GM12878 (cell line): ENCODE measurements at regions not wholly inside any gene's neighbourhood (a gene's known extent, or its start where the extent isn't known, plus 50 kb on each side); places are given as distances from the start of the nearest gene placed in this dataset.

Source experiments
- ATAC-seq: fragments of 200-7000 bp; cut with Tn5 transposase; 3 replicates; pipeline ENCODE4 v1.9.1; 2020; ENCODE audit warnings: mild to moderate bottlenecking, moderate library complexity
- BruUV-seq: library from RNA; stranded (reverse); fragments of 400-500 nt; replicated peaks from 2 replicates; lab custom pipeline; 2021; lab: Mats Ljungman, UMichigan
- CTCF ChIA-PET: fragments of 300-600 bp; sonication (Branson Sonifier 250); formaldehyde crosslinking; extraction: SDS; loops from one replicate; lab custom pipeline; 2021; ENCODE audit warnings: inconsistent platforms; lab: Yijun Ruan, JAX
- POLR2A ChIA-PET: fragments of 350-600 bp; formaldehyde crosslinking; extraction: SDS; loops from one replicate; lab custom pipeline; 2021; ENCODE audit warnings: inconsistent platforms; lab: Charles Lee
- RAD21 ChIA-PET: fragments of 300-600 bp; sonication (Branson Sonifier 250); formaldehyde crosslinking; loops from one replicate; lab custom pipeline; 2023; ENCODE audit warnings: antibody characterized with exemption; ENCODE audit not compliant: unreplicated experiment; lab: Charles Lee
- SMC1A ChIA-PET: fragments of 300-600 bp; sonication (Branson Sonifier 250); formaldehyde crosslinking; loops from one replicate; lab custom pipeline; 2023; ENCODE audit not compliant: unreplicated experiment, uncharacterized antibody; lab: Charles Lee
- DNase-seq: peaks from one replicate; pipeline ENCODE4 v3.0.0-alpha.2; 2011; ENCODE audit warnings: low read depth, low spot score
- FAIRE-seq: peaks from 3 replicates; lab custom pipeline; 2011; peaks lifted over from hg19 to GRCh38; lab: Jason Lieb, UNC
- H2AFZ ChIP-seq: 2 replicates; pipeline ENCODE4 v1.6.0; 2011; ENCODE audit warnings: low read depth, low read length, control low read depth; ENCODE audit not compliant: control insufficient read depth
- H3K27ac ChIP-seq: 2 replicates; pipeline ENCODE4 v1.5.1; 2011; ENCODE audit warnings: control low read depth; ENCODE audit not compliant: control insufficient read depth, insufficient read depth
- H3K27me3 ChIP-seq, 2 experiments: replicated peaks in 1 of 2; 2 replicates each; pipeline versions ENCODE4 v1.6.0 to v1.6.1; 2011; ENCODE audit warnings: low read length in 1 of 2; ENCODE audit not compliant: control insufficient read depth in 2 of 2, insufficient read depth in 2 of 2
- H3K36me3 ChIP-seq, 2 experiments: 2 replicates each; pipeline ENCODE4 v1.5.1; 2011; ENCODE audit warnings: low read length in 1 of 2; ENCODE audit not compliant: control insufficient read depth in 2 of 2, insufficient read depth in 2 of 2
- H3K4me1 ChIP-seq: 2 replicates; pipeline ENCODE4 v1.6.1; 2011; ENCODE audit warnings: mild to moderate bottlenecking, low read length, moderate library complexity, mixed read lengths; ENCODE audit not compliant: control insufficient read depth, insufficient read depth
- H3K4me2 ChIP-seq: 2 replicates; pipeline ENCODE4 v1.6.0; 2011; ENCODE audit warnings: control low read depth; ENCODE audit not compliant: control insufficient read depth, insufficient read depth
- H3K4me3 ChIP-seq: fragments of 200-600 bp; sonication (generic); 2 replicates; pipeline ENCODE4 v1.5.1; 2016
- H3K79me2 ChIP-seq: 2 replicates; pipeline ENCODE4 v1.6.0; 2011; ENCODE audit warnings: low read length; ENCODE audit not compliant: control insufficient read depth, insufficient read depth
- H3K9ac ChIP-seq: 2 replicates; pipeline ENCODE4 v1.8.0; 2011; ENCODE audit warnings: low read length, control low read depth, mixed read lengths; ENCODE audit not compliant: control insufficient read depth, insufficient read depth
- H3K9me3 ChIP-seq: replicated peaks from 3 replicates; pipeline ENCODE4 v1.5.1; 2011; ENCODE audit warnings: mild to moderate bottlenecking, low read length; ENCODE audit not compliant: control insufficient read depth, insufficient read depth
- H4K20me1 ChIP-seq: 2 replicates; pipeline ENCODE4 v1.6.0; 2011; ENCODE audit not compliant: control insufficient read depth, insufficient read depth
- BCL11A ChIP-seq: IDR thresholded peaks from 2 replicates; pipeline ENCODE4 v1.6.1; 2011; ENCODE audit warnings: low read depth, low read length
- CBFB ChIP-seq: IDR thresholded peaks from 2 replicates; pipeline ENCODE4 v1.6.1; 2016; ENCODE audit warnings: antibody characterized with exemption, low read depth
- EP300 ChIP-seq, 2 experiments: fragments of 150-350 bp in 1 of 2; IDR thresholded peaks; 2 replicates each; pipeline ENCODE4 v1.6.1; 2011 to 2012; ENCODE audit warnings: low read depth in 2 of 2, low read length in 2 of 2, borderline replicate concordance in 1 of 2, improper control_type of control experiment in 1 of 2, inconsistent platforms in 1 of 2; ENCODE audit not compliant: control insufficient read depth in 1 of 2
- FOS ChIP-seq: IDR thresholded peaks from 3 replicates; pipeline ENCODE4 v1.6.1; 2011; ENCODE audit warnings: borderline replicate concordance; ENCODE audit not compliant: insufficient read length; ENCODE audit errors: extremely low read depth
- GATAD2B ChIP-seq: fragments of 450-650 bp; conservative IDR thresholded peaks from 2 replicates; pipeline ENCODE4 v1.6.1; 2017; ENCODE audit warnings: low read depth, mild to moderate bottlenecking, moderate library complexity
- KLF5 ChIP-seq: fragments of 450-650 bp; IDR thresholded peaks from 2 replicates; pipeline ENCODE4 v1.6.1; 2014; ENCODE audit warnings: mild to moderate bottlenecking; ENCODE audit not compliant: partially characterized antibody
- MXI1 ChIP-seq: fragments of 150-350 bp; IDR thresholded peaks from 2 replicates; pipeline ENCODE4 v1.6.1; 2011; ENCODE audit warnings: low read depth, mild to moderate bottlenecking, inconsistent platforms, low read length, improper control_type of control experiment
- NR2C2 ChIP-seq: IDR thresholded peaks from 2 replicates; pipeline ENCODE4 v1.6.1; 2011; ENCODE audit warnings: borderline replicate concordance, low read depth; ENCODE audit not compliant: control insufficient read depth, insufficient read length
- RAD21 ChIP-seq: IDR thresholded peaks from 2 replicates; pipeline ENCODE4 v1.6.1; 2011; ENCODE audit warnings: mild to moderate bottlenecking, low read depth, low read length, moderate library complexity; ENCODE audit not compliant: insufficient read depth
- WGBS: methylation state at CpG from one replicate; pipeline ENCODE4 v1.1.6; 2016; ENCODE audit warnings: low lambda C conversion rate; ENCODE audit not compliant: insufficient replicate concordance, insufficient coverage; ENCODE audit errors: missing lambda C conversion rate; 5-methylcytosine and 5-hydroxymethylcytosine counted together
- in situ Hi-C: fragments of 300-500 bp; cut with MboI; formaldehyde crosslinking; loops from 9 replicates; pipeline ENCODE4 v1.14.3; 2018; ENCODE audit warnings: mixed read lengths
- intact Hi-C: fragments of 100-400 bp; cut with micrococcal nuclease; formaldehyde crosslinking; loops from one replicate; pipeline ENCODE4 v1.14.2; 2022; ENCODE audit not compliant: unreplicated experiment
- TF ChIP-seq, protein P1 (sequence below): fragments of 450-650 bp; IDR thresholded peaks from 2 replicates; pipeline ENCODE4 v1.6.1; 2018; ENCODE audit warnings: mild to moderate bottlenecking, low read depth, moderate library complexity; ENCODE audit not compliant: partially characterized antibody
- TF ChIP-seq, protein P2 (sequence below): IDR thresholded peaks from 2 replicates; pipeline ENCODE4 v1.6.1; 2011; ENCODE audit warnings: low read depth, mild to moderate bottlenecking, low read length, moderate library complexity, borderline replicate concordance; ENCODE audit errors: extremely low read depth

DNA sequence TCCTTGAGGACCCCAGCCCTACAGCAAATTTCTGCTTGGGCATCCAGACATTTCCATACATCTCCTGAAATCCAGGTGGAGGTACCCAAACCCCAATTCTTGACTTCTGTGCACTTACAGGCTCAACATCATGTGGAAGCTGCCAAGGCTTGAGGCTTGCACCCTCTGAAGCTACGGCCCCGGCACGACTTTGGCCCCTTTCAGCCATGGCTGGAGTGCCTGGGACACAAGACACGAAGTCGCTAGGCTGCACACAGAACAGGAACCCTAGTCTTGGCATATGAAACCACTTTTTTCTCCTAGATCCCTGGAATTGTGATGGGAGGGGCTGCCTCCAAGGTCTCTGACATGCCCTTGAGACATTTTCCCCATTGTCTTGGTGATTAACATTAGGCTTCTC, 1417.7 kb downstream of the ARAP2 start:
- in situ Hi-C loops (no loop called here), intact Hi-C loops (no loop called here)
- Histone ChIP-seq H2AFZ (no peak overlapping the region), H3K27ac (no peak overlapping the region), H3K4me1 (no peaks in the 10 kb centered on the region), H3K9ac (no peak overlapping the region), H3K36me3 (no peaks in the 10 kb centered on the region), H3K79me2 (no peaks in the 10 kb centered on the region), H3K4me2 (no peak overlapping the region), H3K9me3 (no peaks in the 10 kb centered on the region), H4K20me1 (no peaks in the 10 kb centered on the region), H3K27me3 (no peaks in the 10 kb centered on the region), H3K4me3 (no peak overlapping the region)
- BruUV-seq = no TSS peak
- no peak for DNase-seq
- FAIRE-seq = no peak
- ChIA-PET RAD21 (no interaction called here), CTCF (no interaction called here), POLR2A (no interaction called here), SMC1A (no interaction called here)
- ATAC-seq = no peak
- WGBS = no CpG with 5 or more reads among the region's 5 CpGs
- TF ChIP-seq EP300 (IDR thresholded peaks at IDR 0.05; ENCODE audit: borderline replicate concordance in 1 of 2, control insufficient read depth in 1 of 2, low read depth in 2 of 2, low read length in 2 of 2) = no peak
- TF ChIP-seq, protein P1, sequence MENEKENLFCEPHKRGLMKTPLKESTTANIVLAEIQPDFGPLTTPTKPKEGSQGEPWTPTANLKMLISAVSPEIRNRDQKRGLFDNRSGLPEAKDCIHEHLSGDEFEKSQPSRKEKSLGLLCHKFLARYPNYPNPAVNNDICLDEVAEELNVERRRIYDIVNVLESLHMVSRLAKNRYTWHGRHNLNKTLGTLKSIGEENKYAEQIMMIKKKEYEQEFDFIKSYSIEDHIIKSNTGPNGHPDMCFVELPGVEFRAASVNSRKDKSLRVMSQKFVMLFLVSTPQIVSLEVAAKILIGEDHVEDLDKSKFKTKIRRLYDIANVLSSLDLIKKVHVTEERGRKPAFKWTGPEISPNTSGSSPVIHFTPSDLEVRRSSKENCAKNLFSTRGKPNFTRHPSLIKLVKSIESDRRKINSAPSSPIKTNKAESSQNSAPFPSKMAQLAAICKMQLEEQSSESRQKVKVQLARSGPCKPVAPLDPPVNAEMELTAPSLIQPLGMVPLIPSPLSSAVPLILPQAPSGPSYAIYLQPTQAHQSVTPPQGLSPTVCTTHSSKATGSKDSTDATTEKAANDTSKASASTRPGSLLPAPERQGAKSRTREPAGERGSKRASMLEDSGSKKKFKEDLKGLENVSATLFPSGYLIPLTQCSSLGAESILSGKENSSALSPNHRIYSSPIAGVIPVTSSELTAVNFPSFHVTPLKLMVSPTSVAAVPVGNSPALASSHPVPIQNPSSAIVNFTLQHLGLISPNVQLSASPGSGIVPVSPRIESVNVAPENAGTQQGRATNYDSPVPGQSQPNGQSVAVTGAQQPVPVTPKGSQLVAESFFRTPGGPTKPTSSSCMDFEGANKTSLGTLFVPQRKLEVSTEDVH = no peak
- no peak for TF ChIP-seq BCL11A
- TF ChIP-seq CBFB = no peak
- no peak for TF ChIP-seq KLF5
- TF ChIP-seq FOS = no peak
- TF ChIP-seq, protein P2, sequence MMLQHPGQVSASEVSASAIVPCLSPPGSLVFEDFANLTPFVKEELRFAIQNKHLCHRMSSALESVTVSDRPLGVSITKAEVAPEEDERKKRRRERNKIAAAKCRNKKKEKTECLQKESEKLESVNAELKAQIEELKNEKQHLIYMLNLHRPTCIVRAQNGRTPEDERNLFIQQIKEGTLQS = no peak
- no peak for TF ChIP-seq NR2C2
- no peak for TF ChIP-seq GATAD2B
- TF ChIP-seq MXI1 = no peak
- TF ChIP-seq RAD21 = no peak
